Ovary (tissue), 3 donors: ENCODE measurements at regions not wholly inside any gene's neighbourhood (a gene's known extent, or its start where the extent isn't known, plus 50 kb on each side); places are given as distances from the start of the nearest gene placed in this dataset.

Experiments
- CTCF ChIP-seq, 3 donors: fragments of 450-650 bp in 2 of 3; fragments of 200-600 bp in 1 of 3; IDR thresholded peaks; one replicate each; pipeline versions ENCODE4 v1.5.1 to v1.8.0; 2016 to 2022; ENCODE audit warnings: antibody characterized with exemption in 3 of 3, mild to moderate bottlenecking in 1 of 3
- EP300 ChIP-seq: sonication (generic); formaldehyde crosslinking; IDR thresholded peaks from one replicate; pipeline ENCODE4 v1.6.1; 2017; ENCODE audit warnings: antibody characterized with exemption
- POLR2A ChIP-seq: fragments of 450-650 bp; IDR thresholded peaks from one replicate; pipeline ENCODE4 v1.6.1; 2017; ENCODE audit warnings: antibody characterized with exemption, mild to moderate bottlenecking, moderate library complexity
- donor health status: DM: no; HTN: no; CAD: no.

DNA sequence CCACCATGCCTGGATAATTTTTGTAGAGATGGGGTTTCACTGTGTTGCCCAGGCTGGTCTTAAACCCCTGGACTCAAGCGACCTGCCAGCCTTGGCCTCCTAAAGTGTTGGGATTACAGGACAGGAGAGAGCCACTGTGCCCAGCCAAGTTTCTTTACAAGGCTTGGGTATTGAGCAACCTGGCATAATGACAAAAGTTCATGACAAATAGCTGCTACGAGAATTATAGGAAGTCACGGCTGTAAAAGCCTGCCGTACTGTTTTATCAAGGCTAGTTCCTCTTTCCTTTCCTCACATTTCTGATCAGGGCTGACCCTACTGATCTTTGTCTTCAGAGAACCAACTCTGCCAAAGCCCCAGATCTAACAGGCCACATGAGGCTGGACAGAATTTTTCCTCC is 490.4 kb upstream of the SPRED2 start:
- TF ChIP-seq CTCF (IDR thresholded peaks at IDR 0.05) (no peak), EP300 (no peak), POLR2A (no peak)
